Fibroblast of peridontal ligament (primary cell): ENCODE measurements at regions not wholly inside any gene's neighbourhood (a gene's known extent, or its start where the extent isn't known, plus 50 kb on each side); places are given as distances from the start of the nearest gene placed in this dataset.
"Not testable (repeated sequence)": the region's sequence is repeated elsewhere in the genome, so short reads cannot be mapped to it uniquely, and the experiment has no call there.

ENCODE experiments used
- DNase-seq: peaks from one replicate; pipeline ENCODE4 v3.0.0-alpha.2; 2010; ENCODE audit errors: extremely low read depth

DNA sequence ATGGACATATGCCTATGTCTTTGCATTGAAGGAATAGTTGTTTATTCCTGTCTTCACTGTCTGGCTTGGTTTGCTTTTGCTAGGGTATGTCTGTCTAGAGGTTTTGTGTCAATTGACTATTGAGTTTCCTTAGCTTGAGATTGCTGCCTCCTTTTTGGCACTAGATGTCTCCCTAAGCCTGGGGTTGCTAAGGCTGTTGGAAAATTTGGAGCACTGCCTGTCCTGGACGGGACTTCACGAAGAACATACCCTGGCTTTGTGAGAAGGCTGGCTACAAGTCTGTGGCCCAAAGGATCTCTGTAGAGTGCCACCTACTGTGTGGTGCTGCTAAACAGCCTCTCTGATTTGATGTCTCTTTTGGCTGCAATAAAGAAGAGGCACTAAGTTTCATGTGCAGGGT is 183.8 kb upstream of the NUDT10 start:
- DNase-seq = no peak

DNA sequence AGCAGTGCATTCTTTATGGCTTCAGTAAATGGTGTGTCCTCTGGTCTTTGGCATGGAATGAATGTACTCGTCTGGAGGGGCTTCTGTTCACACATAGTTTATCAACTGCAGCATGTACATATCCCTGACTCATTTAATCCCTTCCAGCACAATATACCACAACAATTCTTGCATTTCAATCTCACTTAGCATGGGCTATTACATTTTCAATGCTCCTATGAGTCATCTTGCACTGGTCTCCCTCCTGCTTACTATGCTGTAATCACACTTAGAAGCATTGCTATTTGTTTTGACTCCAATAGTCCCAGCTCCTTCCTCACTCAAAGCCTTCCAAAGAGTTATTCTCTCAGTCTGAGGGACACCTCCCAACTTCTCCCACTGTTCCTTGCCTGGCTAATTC is 180.9 kb upstream of the NUDT10 start:
- no peak for DNase-seq

DNA sequence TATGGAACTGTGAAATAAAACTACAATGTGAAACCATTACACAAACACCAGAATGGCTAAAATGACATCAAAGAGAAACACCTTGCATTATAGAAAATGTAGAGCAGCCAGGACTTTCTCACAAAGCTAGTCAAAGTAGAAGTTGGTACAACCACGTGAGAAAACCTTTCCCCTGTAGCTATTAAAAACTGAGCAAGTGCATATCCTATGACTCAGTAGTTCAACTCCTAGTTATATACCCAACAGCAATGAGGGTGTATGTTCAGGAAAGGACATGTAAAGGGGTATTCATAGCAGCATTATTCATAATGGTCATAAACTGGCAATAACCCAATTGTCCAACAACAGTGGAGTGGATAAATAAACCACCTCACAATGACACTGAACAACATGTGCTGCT is 177.5 kb upstream of the NUDT10 start:
- no peak for DNase-seq

DNA sequence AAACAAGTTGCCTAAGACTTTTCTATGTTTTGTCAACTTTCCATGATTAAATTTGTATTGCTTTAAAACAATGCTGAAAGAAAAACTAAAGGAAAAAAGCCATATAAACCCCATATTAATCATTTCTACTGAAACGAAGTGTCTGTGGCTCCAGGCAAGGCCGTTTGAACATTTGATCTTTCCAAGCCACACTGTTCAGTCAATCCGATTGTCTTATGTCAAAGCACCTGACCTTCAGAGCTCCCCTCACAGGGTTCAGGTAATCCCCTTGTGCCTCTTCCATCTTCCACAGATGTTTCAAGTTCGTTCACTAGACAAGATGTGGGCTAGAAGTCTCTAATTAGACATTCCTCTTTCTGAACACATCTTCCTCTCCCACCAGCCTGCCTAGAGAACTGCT is 177.1 kb upstream of the NUDT10 start:
- DNase-seq = no peak

DNA sequence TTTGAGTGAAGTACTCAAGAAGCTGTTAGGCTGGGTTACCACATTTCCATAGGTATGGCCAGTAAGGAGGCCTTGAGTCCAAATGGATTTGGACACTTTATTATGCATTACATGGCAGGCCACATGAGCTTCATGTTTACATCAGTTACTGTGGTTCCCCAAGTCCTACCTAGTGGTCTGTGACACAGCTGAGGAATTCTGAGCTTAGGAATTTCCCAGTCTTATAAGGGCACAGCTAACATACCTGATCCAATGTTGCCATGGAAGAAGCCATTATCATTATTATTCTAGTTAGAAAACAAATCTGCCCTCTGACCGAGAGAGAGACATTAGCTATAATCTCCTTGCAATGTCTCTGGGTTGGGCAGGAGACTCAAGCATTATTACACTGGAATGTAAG is 174.4 kb upstream of the NUDT10 start:
- DNase-seq = no peak

DNA sequence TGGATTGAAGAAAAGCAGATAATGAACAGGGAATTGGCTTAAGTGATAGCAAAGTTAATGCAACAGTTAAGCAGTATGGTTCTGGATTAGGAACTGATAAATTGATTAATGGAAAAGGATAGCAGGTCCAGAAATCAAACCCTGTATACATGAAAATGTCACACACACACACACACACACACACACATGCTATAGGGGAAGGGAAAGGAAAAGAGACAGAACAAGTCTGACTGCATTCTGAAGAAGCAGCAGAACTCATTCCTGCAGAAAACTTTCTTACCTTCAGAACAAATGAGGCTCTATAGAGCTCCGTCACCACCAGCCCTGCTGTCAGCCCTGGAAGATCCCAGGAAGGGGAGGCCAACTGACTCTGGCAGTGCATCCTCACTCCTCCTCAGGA is 173.2 kb upstream of the NUDT10 start:
- DNase-seq = not testable (repeated sequence)

DNA sequence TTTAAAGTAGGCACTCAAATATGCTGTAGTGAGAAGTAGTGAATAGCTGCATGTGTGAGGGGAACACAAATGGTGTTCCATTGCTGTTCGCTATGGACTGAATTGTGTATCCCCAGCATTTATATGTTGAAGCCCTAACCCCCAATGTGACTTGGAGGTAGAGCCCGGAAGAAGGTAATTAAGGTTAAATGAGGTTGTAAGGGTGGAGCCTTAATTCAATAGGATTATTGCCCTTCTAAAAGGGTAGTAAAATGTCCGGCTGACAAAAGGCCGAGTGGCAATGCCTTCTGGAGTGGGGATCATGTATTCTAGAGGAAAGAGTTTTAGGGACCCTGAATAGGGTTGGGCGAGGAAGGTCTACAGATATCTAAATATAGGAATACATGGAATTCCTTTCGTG is 168.9 kb upstream of the NUDT10 start:
- no peak for DNase-seq

DNA sequence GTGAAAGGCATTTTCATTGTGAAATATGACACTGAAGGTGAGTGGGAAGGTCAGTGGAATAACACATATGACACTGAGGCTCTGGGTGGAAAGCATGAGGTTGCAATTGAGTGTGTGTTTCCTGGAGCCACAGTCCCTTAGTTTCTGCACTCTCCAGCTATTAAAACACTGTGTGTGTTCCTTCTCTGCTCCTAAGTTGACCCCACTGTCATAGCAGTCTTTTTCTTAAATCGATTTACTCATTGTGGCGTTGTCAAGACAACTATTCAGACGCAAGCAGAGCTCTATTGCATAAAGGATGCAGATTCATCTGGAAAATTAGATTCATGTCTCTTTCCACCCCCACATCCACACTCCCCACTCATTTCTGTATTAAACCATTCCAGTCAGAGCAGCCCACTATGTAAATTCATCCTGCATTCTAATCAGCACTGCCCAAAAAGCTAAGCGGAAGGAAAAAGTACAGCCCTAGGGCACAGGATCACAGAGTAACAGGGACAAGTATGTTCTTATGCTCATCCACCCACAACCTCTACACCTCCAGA is 154.2 kb upstream of the NUDT10 start:
- DNase-seq = not testable (repeated sequence)

DNA sequence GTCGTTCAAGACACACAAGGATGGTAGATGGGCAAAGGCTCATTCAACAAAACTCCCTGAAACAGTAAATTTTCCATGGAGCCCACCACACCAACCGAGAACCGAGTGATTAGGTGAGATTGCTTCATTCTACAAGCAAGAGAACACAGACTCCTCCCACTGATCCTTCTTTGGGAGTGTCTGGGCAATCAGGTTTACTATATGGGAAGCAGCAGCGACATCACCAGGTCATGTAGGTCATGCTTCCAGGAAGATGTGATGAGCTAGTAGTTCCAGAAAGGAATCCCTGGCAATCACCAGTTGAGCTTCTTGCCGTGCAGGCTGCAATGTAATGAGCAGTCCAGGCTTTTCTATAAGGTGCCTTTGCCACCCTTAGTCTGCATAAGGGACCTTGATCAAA is 152.8 kb upstream of the NUDT10 start:
- not testable (repeated sequence) for DNase-seq

DNA sequence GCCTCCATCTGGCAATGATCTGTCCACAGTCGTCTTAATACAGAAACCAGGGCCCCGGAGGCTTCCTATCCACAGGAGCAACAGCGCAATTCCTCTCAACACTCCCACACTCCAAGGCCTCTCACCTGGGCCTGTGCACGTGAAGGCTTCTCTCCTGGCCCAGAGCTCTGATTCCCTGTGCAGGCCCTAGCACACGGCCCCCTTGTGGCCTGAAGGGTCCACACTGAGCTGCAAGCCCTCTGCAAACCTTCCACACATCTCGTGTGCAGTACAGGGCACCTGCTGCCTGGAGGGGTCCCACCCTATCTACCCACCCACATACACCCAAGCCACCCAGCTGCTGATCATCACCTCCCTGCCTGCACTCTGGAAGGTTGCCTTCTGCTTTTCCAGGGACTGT is 150.1 kb upstream of the NUDT10 start:
- no peak for DNase-seq

DNA sequence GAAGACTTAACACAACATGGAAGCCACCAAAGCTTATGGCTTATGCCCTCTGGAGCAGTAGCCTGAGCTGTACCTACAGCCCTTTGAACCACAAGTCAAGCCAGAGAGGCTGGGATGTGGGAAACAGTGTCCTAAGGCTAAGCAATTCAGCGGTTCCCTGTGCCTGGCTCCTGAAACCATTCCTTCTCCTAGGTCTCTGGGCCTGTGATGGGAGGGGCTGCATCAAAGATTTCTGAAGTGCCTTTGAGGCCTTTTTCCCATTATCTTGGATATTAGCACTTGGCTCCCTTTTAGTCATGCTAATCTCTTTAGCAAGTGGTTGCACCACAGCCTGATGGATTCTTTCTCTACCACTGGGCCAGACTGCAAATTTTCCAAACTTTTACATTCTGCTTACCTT is 140.5 kb upstream of the NUDT10 start:
- no peak for DNase-seq

DNA sequence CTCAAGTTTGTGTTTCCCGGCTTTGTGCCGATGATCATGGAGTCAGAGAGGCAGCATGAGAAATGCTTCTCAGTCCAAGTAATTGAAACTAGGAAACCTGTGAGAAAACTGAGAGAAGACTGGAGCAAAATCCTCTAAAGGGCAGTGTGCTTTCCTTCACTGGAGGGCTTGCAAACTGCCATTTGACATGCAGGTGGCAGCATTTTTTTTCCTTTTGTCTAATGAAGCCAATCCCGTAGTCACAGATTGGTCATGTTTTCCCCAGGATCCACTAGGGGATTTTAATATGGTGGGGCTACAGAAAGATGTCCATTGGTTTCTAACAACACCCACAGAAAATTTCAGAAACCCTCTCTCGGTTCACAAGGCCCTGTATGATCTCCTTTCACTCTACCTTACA is 117.4 kb upstream of the NUDT10 start:
- DNase-seq = no peak

DNA sequence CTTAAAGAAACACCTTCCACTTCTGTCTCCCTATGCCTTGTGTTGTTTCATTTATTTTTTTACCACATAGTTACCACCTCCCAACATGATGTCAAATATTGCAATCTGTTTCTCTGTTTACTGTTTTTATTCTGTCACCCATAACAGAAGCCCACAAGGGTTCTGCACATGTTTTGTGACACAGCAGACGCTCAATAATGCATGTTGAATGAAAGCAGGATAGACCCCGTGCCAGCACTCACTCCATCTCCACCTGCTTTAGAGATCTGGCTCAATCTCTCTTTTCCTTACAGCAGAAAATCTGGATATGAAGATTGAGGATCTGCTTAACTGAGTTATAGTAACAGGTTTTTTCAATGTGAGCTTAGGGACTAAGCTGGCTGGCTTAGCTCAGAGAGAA is 116.8 kb upstream of the NUDT10 start:
- DNase-seq = no peak

DNA sequence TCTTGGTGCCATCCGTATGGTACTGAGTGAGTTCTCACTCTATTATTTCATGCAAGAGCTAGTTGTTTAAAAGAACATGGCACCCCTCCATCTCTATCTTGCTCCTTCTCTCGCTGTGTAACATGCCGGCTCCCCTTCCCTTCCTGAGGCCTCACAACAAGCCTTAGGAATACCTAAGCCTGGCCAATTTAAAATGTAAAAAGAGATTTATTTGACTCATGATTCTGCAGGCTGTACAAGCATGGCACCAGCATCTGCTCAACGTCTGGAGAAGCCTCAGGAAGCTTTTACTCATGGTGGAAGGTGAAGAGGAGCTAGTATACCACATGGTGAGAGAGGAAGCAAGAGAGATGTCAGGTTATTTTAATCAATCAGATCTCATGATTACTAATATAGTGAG is 90.4 kb upstream of the NUDT10 start:
- DNase-seq = no peak

DNA sequence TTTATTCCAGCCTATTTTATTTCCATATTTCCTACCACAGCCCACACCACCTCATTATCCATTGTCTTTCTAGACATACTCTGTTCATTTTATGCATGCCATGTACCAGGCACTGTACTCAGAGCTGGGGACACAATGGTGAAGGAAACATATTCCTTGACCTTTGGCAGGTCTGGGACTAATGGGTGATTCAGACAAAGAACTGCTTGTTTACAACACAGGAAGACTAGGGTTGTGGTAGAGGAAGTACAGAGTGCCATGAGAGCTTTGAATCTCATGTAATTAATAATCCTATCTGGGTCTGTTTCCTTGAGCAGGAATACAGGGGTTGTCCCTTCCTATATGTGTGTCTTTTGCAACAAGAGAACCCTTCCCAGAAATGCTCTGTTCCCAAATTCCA is 75.1 kb upstream of the NUDT10 start:
- no peak for DNase-seq

DNA sequence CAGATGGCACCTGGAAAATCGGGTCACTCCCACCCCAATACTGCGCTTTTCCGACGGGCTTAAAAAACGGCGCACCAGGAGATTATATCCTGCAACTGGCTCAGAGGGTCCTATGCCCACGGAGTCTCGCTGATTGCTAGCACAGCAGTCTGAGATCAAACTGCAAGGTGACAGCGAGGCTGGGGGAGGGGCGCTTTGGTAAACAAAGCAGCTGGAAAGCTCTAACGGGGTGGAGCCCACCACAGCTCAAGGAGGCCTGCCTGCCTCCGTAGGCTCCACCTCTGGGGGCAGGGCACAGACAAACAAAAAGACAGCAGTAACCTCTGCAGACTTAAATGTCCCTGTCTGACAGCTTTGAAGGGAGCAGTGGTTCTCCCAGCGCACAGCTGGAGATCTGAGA is 70.4 kb upstream of the NUDT10 start:
- DNase-seq = not testable (repeated sequence)

DNA sequence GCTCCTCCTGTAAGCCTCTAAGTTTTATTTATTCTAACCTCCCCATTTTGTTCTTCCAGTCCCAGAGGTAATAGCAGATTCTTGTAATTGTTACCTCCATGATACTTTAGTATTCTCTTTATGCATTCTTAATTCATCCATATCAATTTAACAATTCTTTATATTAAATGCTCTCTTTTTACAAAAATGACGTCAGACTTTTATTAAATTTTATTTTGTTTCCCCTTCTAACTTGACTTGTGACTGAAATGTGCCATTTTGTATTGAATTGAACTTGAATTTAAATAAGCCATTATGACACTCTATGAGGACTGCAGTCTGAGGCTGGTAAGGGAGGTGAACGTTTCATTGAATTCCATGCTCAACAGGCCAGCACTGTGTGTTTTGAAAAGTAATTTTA is 60.0 kb upstream of the NUDT10 start:
- no peak for DNase-seq

DNA sequence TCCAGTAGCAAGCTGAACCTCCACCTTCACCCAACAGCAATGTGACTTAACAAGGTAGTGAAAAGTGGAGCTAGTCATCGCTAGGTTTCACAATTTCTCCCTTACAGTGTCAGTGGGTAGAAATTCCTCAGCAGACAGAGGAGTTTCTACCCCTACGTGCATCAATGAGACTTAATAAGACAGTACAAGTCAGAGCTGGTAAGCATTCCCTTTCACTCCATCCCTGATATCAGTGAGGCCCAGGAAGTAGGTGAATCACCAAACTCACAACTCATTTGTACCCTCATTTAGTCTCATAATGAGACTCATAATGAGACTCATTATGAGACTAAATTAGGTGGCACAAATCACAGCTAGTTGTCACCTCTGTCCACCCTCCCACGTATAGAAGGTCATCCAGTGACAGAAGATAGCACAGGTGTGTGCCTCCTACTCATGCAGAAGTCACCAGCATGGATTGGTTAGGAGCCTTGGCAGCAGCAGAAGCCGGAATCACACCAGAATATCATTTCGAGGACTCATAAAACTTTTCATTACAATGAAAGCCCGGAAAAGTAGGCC is 50.8 kb upstream of the NUDT10 start:
- no peak for DNase-seq
